ENCODE measurements at regions not wholly inside any gene's neighbourhood (a gene's known extent, or its start where the extent isn't known, plus 50 kb on each side); places are given as distances from the start of the nearest gene placed in this dataset.

DNA sequence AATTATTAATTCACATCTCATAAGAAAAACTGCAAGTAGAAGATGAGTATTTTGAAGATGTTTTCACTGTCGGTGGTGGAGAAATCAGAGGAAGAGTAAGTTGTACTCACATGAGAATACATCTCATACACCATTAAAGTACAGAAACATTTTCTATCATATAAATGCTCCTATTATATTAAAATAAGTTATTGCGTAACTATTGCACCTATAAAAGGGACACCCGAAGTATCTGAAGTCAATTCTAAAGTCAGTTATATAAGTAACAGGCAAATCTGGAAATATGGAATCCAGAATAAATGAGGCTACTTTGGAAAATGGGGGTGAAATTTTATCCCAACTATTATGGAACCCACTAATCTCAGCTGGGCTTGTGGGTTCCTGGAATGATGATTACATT is 103.3 kb downstream of the FAM76B start:
- Histone ChIP-seq H4K8ac (ENCODE audit: low read depth in 2 of 2, low read length in 2 of 2) (no peak overlapping the region), H3K27ac (ENCODE audit: insufficient read depth, low read length) (no peak overlapping the region), H2AK5ac (ENCODE audit: low read depth, low read length) (no peak overlapping the region), H3K4me1 (ENCODE audit: control insufficient read depth, insufficient read depth, low read length) (peaks cover under 1% of the 10 kb centered on the region), H3K18ac (ENCODE audit: low read depth, low read length) (no peak overlapping the region), H2BK5ac (ENCODE audit: low read depth, low read length, poor library complexity, severe bottlenecking) (no peak overlapping the region), H2AFZ (replicated peaks; ENCODE audit: low read length, poor library complexity) (no peak overlapping the region), H3K4ac (ENCODE audit: low read depth, low read length) (no peak overlapping the region), H3K9me1 (ENCODE audit: insufficient read depth, low read length) (no peaks in the 10 kb centered on the region), H4K5ac (ENCODE audit: low read depth, low read length) (no peak overlapping the region; the same call in 1 of the 2 replicates), H4K20me1 (ENCODE audit: insufficient read depth, low read length) (no peaks in the 10 kb centered on the region), H3K9ac (ENCODE audit: low read depth, low read length) (no peak overlapping the region), H2AK9ac (replicated peaks; ENCODE audit: low read depth, low read length, poor library complexity) (no peak overlapping the region), H4K91ac (ENCODE audit: insufficient read depth, low read depth, low read length) (no peak overlapping the region), H3K79me1 (ENCODE audit: low read depth in 1 of 2, low read length in 2 of 2) (no peaks in the 10 kb centered on the region), H3K4me3 (ENCODE audit: insufficient read depth, low read depth, low read length) (no peak overlapping the region), H2BK120ac (ENCODE audit: low read depth, low read length) (no peak overlapping the region), H3K9me3 (ENCODE audit: control insufficient read depth, insufficient read depth, low read length) (no peaks in the 10 kb centered on the region), H3K36me3 (ENCODE audit: control insufficient read depth, insufficient read depth, low read length) (no peaks in the 10 kb centered on the region), H3K14ac (replicated peaks; ENCODE audit: low read depth, low read length) (no peak overlapping the region), H3K56ac (ENCODE audit: extremely low read depth, insufficient read depth, low read length) (no peak overlapping the region), H3K4me2 (ENCODE audit: low read depth, low read length) (no peak overlapping the region), H2BK20ac (ENCODE audit: low read depth, low read length) (no peak overlapping the region), H2BK15ac (ENCODE audit: low read depth, low read length) (no peak overlapping the region), H3K27me3 (ENCODE audit: control insufficient read depth, insufficient read depth, low read length) (peaks cover 1% of the 10 kb centered on the region; the same call in 1 of the 2 replicates), H3K23ac (ENCODE audit: low read depth, low read length) (no peak overlapping the region)
- no TSS peak for BruUV-seq (replicated peaks)
- POLR2A ChIA-PET (ENCODE audit: unreplicated experiment), result no interaction called here
- intact Hi-C loops (cut with micrococcal nuclease) (no loop called here), dilution Hi-C loops (cut with HindIII; ENCODE audit: low sequenced_read_pairs, unreplicated experiment) (no loop called here), in situ Hi-C loops (cut with MboI; ENCODE audit: low sequenced_read_pairs) (no loop called here)
- WGBS, 2 experiments (ENCODE audit: extremely low coverage in 2 of 2, insufficient read length in 1 of 2), result no CpG with 5 or more reads among the region's 3 CpGs
- TF ChIP-seq RAD21 (IDR thresholded peaks at IDR 0.05; ENCODE audit: low read length) (no peak), CEBPB (IDR thresholded peaks at IDR 0.05; ENCODE audit: low read depth, low read length) (peak; percentile 83)
- DNase-seq (no peak), ATAC-seq (ENCODE audit: low read depth) (no peak)
- CTCF ChIA-PET, result no interaction called here

All from IMR-90 (cell line).